GM12874 (cell line): ENCODE measurements at regions not wholly inside any gene's neighbourhood (a gene's known extent, or its start where the extent isn't known, plus 50 kb on each side); places are given as distances from the start of the nearest gene placed in this dataset.

Experiments
- CTCF ChIP-seq: IDR thresholded peaks from 2 replicates; pipeline ENCODE4 v1.5.1; 2011; ENCODE audit warnings: low read depth, mild to moderate bottlenecking, control low read depth, low read length, moderate library complexity; ENCODE audit not compliant: insufficient read depth

DNA sequence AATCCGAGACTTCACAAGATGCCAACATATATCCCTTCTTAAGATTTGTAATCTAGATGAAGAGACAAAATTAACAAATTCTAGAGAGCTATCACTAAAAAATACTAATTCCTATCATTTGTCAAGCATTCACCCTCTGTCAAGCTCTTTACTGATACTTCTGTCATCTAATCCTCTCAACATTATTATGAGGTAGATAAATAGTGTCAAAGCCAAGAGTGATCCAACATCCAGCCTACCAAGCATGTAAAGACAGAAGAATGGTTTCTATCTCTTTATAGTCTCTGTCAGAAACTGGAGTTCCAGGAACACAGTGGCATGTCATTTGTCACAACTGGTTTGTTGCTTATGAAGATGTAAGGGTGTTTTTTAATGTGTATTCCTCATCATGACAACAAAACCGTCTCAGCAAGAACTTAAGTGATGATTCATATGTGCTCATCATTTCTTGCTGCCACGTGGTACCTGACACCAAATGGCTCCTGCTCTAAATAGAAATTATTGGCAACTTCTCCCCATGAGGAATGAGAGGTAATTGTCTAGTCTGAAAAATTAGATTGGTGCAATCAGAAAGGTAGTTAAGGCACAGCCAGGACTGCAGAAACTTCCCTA is 196.8 kb downstream of the TOX3 start:
- no peak for TF ChIP-seq CTCF

DNA sequence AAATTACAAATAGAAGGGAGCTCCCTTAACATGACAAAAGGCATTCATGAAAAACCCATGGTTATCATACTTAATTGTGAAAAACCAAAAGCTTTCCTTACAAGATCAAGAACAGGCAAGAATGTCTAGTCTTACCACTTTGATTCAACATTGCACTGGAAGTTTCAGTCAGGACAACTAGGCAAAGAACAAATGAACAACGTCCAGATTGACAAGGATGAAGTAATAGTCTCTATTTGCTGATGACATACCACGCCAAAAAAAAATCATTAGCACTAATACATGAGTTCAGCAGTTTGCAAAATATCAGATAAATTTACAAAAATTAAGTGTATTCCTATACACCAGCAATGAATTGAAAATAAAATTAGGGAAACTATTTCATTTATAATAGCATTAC is 200.2 kb downstream of the TOX3 start:
- no peak for TF ChIP-seq CTCF

GRCh38 chr16:52320930-52321439 is 226.0 kb downstream of the TOX3 start:
- no peak for TF ChIP-seq CTCF

GRCh38 chr16:52318302-52319009 is 228.5 kb downstream of the TOX3 start:
- TF ChIP-seq CTCF = no peak

- no peak for TF ChIP-seq CTCF
Observed at GRCh38 chr16:52316241-52316640, 230.7 kb downstream of the TOX3 start.

DNA sequence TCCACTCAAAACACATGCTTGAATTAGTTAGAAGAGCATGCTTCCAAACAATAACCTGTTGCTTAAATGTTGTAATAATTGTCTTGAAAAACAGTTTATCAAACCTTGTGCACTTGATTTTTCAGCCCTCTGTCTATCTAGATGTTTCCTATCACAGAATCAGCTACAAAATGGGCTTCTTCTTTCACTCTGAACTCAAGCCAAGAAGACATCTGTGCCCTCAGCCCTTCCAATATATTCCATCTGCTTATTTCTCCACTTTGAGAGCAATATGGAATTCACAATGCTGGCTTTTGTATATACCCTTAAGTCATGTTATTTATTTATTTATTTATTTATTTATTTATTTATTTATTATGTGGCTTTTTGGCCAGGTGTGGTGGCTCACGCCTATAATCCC is 234.2 kb downstream of the TOX3 start:
- no peak for TF ChIP-seq CTCF

GRCh38 chr16:52309446-52310416 is 237.2 kb downstream of the TOX3 start:
- no peak for TF ChIP-seq CTCF
